HG02571 (cell line): ENCODE measurements at regions not wholly inside any gene's neighbourhood (a gene's known extent, or its start where the extent isn't known, plus 50 kb on each side); places are given as distances from the start of the nearest gene placed in this dataset.
"Not testable (repeated sequence)": the region's sequence is repeated elsewhere in the genome, so short reads cannot be mapped to it uniquely, and the experiment has no call there.

Experiments
- ATAC-seq: cut with Tn5 transposase; IDR thresholded peaks from one replicate; pipeline ENCODE4 v1.9.1; 2021; ENCODE audit warnings: mild to moderate bottlenecking, moderate library complexity; ENCODE audit not compliant: unreplicated experiment

DNA sequence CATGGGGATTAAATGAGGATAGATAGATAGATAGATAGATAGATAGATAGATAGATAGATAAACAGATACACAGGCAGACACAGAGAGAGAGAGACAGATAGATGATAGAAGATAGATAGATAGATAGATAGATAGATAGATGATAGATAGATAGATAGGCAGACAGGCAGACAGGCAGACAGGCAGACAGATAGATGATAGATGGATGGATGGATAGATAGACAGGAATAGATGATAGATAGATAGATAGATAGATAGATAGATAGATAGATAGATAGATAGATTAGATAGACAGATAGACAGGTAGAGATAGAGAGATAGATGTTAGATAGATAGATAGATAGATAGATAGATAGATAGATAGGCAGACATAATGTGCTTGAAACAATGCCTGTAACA, 137.3 kb downstream of the MED10 start:
- not testable (repeated sequence) for ATAC-seq

DNA sequence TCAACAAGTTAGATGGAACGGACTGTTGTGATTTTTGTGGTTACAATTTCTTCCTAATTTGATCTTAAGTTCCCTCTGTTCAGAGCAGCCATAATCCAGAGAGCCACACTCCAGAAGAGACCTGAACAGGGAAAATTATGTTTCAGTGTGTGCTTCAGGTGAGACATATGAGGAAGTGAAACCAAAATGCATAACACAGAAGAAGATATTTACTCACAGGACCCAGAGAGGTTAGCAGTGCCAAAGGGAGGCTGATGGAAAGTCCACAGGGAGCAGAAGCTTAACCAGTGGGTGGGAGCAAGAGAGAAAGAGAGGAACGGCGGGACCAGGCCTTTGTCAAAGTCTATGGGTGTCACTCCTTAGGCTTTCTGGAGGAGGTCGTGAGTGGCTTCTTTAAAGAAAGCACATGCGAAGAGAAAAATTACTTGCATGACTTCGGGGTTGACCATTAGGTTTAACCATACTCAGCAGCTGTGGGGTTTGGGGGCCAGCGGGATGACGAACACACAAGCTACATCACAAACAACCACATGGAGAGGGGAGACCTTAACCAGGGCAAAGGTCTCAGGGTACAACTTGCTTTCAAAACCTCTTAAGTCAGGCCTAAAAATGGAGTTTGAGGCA, 141.4 kb downstream of the MED10 start:
- ATAC-seq = no peak

DNA sequence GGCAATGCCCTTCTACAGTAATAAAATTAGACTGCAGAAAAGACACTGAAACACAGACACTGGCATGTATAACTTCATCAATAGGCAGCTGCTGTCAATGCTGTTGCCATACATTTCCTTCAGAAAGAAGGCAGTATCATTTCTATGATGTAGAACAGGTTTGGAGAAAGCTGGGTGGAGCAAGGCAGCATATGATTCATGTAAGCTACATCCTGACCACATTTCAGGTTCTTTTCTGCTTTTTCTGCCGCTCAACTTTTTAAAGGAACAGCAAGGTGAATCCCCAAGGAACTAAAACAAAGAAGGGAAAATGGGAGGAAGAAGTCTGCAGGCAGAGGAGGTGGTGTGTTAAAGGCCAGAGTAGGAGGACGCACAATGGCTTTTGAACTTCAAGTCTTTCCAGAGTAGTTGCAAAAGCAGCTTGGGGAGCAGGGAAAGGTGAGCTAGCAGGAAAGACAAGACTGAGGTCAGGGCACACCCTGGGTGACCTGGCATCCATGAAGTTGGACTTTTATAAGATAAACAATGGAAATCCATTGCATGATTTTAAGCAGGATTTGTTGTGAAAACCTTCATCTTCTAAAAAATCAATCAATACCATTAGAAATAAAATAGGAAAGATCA, 142.1 kb downstream of the MED10 start:
- ATAC-seq = no peak

DNA sequence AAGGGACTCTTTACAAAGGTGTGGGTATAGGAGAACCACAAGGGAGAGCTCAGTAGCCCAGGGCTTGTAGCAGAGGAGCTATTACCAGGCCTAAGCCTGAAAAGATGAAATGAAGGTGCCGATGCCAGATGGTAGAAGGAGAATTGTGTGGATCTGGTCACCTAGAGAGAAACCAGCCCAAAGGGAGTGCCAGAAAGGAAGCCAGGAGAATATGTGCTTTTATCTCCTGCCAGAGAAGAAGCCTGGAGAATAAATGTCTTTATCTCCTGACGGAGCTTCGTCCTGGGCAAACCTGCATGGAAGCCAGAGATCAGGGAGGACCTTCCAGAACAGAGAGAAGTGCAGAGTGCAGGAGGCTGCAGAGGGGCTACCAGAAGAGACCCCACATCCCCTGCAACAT, 142.6 kb downstream of the MED10 start:
- ATAC-seq = no peak

DNA sequence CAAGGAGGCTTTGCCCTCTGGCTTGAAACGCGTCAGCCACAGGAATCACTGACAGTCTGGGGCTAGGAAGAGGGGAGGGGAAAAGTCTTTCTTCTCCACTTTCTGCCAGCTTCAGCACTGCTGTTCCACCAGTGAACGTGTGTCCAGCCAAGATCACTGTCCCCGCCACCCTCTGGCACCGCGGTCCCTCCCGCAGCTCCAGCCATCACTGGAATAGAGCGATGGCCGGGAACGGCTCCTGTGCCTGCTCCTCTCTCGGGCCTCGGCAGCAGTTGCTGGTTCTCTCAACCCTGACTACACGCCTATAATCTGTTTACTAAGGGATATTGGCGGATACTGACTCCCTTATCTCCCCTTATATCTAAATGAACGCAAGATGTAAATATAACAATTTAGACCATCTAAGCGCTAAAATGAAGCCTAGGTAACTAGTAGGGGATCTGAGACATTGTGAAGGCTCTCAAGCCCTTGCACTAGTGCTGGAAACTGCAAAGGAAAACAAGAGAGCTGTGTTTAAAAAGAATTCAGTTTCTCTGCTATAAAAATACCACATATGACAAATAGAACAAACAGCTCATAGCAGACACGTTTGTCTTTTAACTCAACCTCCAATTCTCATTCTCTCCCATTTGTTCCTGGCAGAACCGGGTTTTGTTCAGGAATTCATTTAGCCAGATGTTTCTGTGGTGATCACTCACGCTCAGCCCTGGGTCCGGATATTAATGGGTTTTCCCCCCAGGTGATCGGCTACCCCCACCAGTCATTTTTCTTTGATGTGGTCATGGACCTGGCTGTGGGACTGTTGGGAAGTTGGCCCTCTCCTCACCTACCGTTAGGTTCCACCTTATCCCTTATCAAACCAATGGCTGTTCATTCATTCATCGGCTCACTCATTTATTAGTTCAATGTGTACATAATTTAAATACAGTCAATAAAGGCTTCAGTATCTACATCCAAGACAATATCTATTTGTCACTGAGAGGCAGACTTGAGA, 149.8 kb downstream of the MED10 start:
- ATAC-seq = no peak

DNA sequence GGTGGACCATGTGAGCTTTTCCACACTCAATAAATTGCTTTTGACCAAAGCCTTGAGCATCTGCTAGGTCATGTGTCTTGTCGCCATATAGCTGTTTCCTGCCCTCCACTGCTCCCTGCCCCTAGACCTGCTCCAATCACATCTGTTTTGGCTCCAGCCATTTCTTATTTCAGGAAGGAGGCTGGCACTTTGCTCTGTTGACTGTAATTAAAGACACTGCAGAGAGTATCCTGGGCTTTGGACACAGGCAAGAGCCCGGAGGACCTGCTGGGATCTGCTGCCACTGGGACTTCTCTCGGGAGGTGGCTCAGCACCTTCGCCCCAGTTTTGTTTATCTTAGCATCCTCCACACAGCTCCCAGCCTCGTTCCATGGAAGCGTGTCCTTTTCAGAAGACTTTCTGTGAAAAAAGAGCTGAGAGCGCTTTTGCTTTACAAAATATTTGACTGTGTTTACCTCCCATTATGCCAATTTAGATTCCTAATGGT, 153.2 kb downstream of the MED10 start:
- ATAC-seq = no peak

DNA sequence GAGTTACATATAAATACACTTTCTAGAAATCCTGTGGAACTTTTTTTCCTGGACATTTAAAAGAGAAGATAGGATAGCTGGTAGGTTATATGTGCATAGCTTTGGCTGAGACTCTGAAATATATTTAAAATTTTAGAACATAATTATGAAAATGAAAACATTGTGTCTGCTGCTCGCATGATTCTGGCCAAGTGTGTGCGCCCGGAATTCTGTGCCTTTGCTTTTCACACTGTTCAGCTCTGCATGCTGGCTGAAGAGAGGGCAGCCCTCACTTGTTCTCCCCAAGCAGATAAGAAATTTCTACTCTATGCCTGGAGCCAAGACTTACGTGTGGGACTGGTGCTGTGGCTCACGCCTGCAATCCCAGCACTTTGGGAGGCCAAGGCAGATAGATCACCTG, 153.9 kb downstream of the MED10 start:
- ATAC-seq = no peak

DNA sequence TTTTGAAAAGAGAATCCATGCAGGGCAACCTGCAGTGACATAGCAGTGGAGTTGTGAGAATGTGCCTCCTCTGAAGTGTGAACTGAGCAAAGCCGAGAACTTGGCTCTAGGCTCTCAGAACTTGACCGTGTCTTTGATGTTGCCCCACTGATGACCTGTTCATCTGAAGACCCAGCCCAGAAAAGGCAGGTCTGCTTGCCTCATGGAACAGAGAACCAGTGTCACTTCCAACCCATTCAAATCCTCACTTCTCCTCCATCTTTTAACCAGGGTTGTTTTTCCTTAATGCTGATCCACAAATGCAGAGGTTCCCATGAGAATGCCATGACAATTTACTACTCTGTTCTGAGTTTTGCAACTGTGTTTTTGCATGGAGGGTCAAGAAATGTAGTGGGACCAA, 155.4 kb downstream of the MED10 start:
- no peak for ATAC-seq

DNA sequence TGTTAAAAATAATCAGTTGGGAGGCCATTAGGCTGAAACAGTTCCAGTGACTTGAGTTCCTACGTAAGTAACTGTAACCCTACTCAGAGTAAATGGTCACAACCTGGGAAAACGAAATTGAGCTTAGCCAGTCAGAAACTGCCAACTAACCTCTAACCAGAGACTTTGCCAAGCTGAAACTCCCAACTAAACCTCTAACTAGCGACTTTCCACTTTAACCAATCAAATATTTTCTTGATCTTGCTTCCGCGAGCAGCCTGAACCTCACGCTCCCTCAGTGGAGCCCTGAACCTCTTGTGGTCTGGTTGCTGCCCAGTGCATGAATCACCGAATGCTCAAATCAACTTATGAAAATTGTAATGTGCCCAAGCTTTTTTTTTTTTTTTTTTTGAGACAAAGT, 156.2 kb downstream of the MED10 start:
- no peak for ATAC-seq

DNA sequence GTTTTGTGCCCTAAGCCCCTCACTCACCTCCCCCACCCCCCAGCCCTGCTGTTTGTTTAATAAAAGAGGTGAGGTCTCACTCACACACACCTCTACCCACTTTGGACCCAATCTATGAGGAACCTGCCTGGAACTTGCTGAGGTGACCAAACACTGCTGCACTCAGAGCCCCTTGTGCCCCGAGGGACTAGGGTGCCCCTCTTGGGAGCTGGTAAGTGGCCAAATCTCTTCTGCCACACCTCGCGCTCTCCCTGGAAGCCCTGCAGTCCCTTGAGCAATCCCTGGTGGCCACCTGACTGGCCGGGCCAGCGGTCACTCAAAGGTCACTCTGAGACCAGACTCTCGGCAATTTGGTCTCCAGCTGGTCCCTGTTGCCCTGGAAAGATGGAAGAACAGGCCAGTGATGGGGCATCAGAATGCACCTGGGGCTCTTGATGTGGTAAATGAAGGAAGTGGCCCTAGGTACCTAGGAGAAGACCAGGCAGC, 157.2 kb downstream of the MED10 start:
- no peak for ATAC-seq

DNA sequence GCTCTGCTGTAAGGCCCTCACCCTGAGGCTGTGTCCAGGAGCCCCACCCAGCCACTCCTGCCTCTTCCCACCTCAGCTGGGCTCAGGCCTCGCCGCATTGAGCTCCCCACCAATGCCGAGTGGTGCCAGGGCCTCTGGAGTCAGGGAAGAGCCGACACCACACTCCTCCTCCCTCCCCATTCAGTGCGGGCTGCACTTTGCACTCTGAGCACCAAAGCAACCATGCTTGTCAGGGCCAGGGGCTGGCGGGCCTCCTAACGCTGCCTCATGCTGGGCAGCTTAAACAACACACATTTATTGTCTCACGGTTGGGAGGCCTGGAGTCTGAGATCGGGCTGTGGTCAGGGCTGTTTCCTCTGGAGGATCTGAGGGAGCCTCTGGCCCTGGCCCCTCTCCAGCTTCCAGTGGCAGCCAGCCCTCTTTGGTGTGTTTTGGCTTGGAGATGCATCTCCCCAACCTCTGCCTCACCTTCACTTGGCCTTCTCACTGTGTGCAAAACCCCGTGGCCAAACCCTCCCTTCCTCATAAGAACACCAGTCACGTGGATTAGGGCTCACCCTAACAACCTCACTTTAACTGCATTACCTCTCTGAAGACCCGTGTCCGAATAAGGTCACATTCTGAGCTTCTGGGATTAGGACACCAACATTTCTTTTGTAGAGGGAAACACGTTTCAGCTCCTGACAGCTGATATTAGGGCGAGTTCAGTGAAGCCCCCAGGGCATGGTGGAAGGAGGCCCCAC, 157.8 kb downstream of the MED10 start:
- ATAC-seq = no peak

DNA sequence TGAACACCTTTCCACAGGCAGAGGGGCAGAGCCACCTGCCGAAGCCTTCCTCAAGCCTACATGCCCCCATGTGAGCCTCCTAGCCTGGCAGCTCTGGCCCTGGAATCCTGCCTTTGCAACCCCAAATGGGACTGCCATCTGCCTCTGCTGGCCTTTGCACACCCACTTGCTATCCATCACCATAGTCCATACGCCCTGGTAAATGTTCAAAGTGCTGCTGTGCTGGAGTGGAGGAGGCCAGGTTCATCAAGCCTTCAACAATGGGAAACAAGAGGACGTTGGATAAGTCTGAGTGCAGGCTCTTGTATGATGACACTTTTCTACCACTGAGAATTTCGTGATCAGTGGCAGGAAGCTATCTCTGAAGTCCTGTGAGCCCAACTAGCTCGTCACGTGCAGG, 159.8 kb downstream of the MED10 start:
- no peak for ATAC-seq

DNA sequence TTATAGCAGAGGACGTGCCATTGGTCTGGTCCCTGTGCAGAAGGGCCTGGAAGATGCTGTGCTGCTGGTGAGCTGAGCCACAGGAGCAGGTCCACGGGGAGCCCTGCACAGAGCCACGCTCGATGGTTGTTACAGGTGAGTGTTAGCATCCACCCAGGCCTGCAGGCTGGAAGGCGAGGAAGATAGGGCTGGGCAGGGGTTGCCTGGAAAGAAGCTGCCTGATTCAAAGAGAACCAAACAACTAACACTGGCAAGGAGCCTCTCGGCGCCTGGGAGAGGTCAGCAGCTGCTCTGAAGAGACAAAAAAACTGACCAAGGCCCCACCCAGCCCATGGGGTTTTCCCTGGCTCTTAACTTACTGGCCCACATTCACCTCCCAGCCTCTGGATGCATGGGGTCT, 160.2 kb downstream of the MED10 start:
- ATAC-seq = no peak

DNA sequence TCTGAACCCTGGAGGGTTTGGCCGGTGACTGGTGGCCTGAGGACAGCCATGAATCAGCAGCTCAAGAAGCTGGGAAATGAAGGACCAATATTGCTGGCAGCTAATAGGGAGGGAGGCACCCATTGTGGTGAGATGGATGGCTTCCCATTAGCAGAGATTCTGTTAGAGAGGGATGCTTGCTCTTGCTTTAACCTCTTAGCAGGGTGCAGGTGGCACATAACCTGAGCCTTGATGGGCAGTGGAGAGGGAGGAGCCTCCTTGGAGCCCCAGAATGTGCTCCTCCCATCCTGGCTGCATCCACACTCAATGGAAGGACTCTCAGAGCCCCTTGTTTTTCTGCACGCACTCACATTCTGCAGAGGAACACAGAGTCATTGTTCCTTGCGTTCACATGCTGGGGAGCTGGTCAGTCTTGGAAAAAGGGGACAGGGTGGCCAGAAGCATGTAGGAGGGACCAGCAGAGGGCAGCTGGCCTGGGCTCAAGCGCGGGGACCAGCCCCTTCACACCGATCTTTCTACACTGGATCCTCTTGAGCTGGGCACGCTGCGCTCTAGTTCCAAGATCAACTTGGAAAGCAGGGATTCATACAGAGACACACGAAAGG, 161.8 kb downstream of the MED10 start:
- no peak for ATAC-seq

DNA sequence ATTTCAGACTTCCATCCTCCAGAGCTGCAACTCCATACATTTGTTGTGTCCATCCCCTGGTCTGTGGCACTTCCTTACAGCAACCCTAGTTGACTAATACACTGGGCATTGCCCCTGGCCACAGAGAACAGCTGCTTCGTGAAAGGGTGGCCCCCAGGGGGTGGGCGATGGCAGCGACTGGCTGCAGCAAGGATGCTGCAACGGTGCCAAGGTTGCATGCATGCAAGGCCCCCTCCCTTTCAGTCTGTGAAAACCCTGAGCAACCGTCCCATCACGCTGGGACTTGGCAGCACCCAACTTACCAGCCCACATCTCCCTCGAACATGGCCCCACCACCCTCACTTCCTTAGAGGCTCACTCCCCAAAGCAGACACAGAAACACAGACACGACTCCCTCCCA, 162.5 kb downstream of the MED10 start:
- ATAC-seq = no peak

DNA sequence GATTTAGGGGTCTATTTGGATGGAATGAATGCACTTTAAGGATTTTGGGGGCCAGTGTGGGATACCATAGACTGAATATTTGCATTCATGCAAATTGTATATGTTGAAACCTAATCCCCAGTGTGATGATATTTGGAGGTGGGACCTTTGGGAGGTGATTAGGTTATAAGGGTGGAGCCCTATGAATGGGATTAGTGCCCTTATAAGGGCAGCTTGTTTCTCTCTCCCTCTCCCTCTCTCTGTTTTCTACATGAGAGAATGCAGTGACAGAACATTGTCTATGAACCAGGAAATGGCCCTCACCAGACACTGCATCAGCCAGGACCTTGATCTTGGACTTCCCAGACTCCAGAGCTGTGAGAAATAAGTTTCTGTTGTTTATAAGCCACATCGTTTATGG, 166.1 kb downstream of the MED10 start:
- no peak for ATAC-seq

DNA sequence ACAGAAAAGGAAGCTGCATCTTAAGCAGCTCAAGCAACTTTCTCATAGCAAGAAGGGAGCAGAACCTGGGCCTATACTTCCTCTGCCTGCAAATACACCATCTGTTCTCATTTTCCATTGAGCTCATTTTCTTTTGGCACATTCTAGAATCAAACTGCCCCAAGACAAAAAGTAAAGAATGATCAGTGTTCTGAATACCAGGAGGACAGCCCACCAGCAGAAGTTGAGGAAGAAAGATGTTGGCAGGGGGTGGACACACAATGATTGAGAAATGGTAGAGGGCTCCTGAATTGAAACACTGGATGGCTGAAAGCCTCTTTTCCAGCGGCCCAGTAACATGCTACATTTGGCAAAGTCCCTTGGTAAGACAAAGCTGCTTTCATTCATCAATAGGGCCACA, 171.8 kb downstream of the MED10 start:
- no peak for ATAC-seq

DNA sequence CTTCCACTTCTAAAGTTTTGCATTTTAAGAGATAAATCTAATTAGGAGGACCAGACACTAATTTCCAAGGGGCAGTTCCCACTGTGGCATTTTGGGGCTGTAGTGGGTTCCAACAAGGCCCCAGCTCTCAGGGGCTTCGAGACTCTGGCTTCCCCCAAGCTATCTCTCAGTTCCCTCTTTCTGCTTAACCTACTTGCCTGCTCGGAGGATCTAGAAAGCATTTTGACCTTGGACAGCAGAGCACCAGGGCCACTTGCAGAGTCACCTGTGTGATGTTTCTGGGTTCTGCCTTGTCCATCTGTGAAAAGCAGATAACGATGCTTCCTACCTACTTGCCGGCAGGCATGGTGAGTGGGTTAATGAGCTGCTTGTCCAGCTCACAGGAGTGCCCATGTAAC, 175.4 kb downstream of the MED10 start:
- ATAC-seq = no peak

DNA sequence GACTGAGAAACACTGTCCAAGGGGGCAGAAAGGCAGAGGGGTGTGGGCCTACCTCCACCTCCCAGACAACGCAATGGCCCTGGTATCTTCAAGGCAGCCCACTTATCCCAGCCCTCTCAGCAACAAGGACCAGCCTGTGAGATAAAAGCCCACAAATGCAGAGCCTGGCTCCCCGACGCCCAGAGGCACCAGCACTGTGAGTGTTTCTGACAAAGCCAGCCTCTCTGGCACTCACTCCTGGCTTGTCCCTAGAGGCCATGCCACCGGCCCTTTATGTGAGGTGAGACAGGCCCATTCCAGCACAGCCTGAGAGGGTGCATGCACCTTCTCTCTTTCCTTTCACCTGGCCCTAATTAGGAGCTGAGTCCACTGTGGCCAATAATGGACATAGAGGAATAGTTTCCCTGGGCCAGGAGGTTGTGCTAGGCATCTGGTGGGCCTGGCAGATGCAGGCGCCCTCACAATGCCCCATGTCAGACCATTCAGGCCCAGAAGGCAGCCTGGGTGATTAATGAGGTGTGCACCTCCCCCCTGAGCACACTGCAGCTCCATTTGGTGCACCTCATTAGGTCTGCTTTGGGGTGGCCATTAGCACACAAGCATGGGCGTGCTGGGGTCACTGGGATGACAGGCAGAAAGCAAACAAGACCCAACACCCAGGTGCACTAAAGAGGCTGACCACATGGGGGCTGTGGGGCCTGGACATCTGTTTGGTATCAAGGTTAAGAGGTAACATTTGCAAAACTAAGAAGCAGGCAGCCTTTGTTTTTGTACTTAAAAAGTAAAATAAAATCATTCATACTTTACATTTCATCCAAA, 176.0 kb downstream of the MED10 start:
- no peak for ATAC-seq

DNA sequence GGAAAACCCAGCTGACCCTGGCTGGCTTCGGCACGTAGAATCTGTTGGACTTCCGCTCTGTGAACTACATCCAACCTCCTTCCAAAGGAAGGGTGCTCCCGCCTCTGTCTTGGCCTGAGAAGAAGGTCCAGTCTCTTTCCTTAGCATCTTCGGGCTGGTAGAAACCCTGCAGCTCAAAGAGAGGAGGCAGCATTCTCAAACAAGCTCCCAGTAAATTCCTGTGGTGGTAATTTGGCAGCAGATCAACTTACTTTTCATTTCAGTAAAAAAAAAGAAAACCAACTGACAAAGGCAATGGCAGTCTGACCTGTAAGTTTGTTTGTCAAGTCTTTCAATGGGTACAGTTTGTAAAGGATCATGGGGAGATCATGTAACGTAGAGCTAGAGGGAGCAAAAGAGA, 176.7 kb downstream of the MED10 start:
- no peak for ATAC-seq
